ENCODE measurements at regions not wholly inside any gene's neighbourhood (a gene's known extent, or its start where the extent isn't known, plus 50 kb on each side); places are given as distances from the start of the nearest gene placed in this dataset.

DNA sequence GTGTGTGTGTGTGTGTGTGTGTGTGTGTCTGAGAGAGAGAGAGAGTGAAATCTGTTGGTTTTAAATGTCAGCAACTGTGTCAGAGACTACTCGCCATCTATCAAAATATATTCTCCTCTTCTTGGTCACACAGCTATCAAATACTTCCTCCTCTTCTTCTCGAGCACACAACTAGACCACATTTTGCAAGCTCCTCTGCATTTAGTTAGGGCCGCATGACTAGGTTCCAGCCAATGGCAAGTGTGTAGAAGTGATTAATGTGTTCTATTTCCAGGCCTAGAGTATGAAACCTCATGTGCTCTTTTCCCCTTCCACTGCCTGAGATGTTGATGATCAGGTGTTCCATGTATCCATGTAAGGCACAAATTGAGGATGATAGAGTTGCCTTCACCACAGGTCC is 278.5 kb upstream of the MARCKS start:
- DNase-seq: no peak
- Histone ChIP-seq H3K4me1 (ENCODE audit: insufficient read depth) (no peaks in the 10 kb centered on the region), H3K27me3 (no peaks in the 10 kb centered on the region), H3K4me3 (no peak overlapping the region), H3K36me3 (no peaks in the 10 kb centered on the region), H3K27ac (no peak overlapping the region), H3K9me3 (no peaks in the 10 kb centered on the region)
- no peak for TF ChIP-seq EP300 (IDR thresholded peaks at IDR 0.05)
- TF ChIP-seq, protein P1, sequence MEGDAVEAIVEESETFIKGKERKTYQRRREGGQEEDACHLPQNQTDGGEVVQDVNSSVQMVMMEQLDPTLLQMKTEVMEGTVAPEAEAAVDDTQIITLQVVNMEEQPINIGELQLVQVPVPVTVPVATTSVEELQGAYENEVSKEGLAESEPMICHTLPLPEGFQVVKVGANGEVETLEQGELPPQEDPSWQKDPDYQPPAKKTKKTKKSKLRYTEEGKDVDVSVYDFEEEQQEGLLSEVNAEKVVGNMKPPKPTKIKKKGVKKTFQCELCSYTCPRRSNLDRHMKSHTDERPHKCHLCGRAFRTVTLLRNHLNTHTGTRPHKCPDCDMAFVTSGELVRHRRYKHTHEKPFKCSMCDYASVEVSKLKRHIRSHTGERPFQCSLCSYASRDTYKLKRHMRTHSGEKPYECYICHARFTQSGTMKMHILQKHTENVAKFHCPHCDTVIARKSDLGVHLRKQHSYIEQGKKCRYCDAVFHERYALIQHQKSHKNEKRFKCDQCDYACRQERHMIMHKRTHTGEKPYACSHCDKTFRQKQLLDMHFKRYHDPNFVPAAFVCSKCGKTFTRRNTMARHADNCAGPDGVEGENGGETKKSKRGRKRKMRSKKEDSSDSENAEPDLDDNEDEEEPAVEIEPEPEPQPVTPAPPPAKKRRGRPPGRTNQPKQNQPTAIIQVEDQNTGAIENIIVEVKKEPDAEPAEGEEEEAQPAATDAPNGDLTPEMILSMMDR (IDR thresholded peaks at IDR 0.05): no peak
- TF ChIP-seq POLR2A (IDR thresholded peaks at IDR 0.05): no peak
- WGBS, 3 donors: 89 to 96% (median 95%) methylated on average over 3 of the region's 3 CpGs
- intact Hi-C loops (cut with DNase I): no loop called here

DNA sequence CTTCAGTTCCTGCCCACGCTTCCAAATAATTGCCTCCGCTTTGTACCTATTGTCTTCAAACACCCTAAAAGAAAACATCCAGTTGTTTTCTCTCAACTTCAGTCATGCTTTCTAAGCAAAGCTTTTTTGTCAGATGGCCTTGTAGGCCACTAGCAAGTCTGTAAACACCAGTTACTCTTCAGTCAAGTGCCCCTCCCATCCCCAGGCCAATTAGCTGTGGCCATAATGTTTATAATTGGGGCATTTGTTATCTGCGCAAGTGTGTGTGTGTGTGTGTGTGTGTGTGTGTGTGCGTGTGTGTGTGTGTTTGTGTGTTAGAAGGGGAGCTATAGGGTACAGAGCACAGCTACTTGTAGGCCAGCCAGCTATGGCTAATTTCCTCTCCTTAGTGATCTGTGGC is 272.4 kb upstream of the MARCKS start:
- WGBS, 3 donors: 58 to 80% (median 66%) methylated on average over 4 of the region's 4 CpGs
- H3K4me1 ChIP-seq (ENCODE audit: insufficient read depth): peaks cover 2% of the 10 kb centered on the region
- H3K9me3 ChIP-seq: no peaks in the 10 kb centered on the region
- intact Hi-C loops (cut with DNase I): no loop called here
- no peak overlapping the region for H3K27ac ChIP-seq
- no peak for DNase-seq
- H3K36me3 ChIP-seq: no peaks in the 10 kb centered on the region
- TF ChIP-seq EP300 (IDR thresholded peaks at IDR 0.05) (no peak), POLR2A (IDR thresholded peaks at IDR 0.05) (no peak)
- TF ChIP-seq, protein P1 (IDR thresholded peaks at IDR 0.05): no peak
- H3K4me3 ChIP-seq: no peak overlapping the region
- no peaks in the 10 kb centered on the region for H3K27me3 ChIP-seq

DNA sequence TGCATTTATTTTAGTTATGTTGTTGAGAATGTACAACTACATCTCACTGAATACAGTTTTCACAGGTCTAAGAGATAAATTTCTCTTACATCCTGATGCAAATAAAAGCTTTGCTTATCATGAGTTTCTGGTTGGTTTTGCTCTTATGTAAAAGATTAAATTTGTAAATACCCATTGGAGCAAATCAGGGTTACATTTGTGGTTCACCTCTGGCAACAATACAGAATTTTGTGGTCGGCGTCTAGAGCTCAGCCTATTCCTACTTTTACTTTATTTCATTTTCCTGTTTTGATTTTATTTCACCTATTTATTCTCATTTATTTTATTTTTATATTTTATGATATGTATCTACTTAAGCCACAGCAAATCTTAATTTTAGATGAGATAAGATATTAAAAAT is 271.9 kb upstream of the MARCKS start:
- no peak overlapping the region for H3K27ac ChIP-seq
- H3K27me3 ChIP-seq: no peaks in the 10 kb centered on the region
- intact Hi-C loops (cut with DNase I): no loop called here
- H3K4me1 ChIP-seq (ENCODE audit: insufficient read depth): peaks cover 2% of the 10 kb centered on the region
- DNase-seq: no peak
- H3K36me3 ChIP-seq: no peaks in the 10 kb centered on the region
- TF ChIP-seq, protein P1 (IDR thresholded peaks at IDR 0.05): no peak
- no peak for TF ChIP-seq POLR2A (IDR thresholded peaks at IDR 0.05)
- TF ChIP-seq EP300 (IDR thresholded peaks at IDR 0.05): no peak
- 54 to 68% (median 62%) methylated on average over 2 of the region's 2 CpGs for WGBS, 3 donors
- no peak overlapping the region for H3K4me3 ChIP-seq
- H3K9me3 ChIP-seq: no peaks in the 10 kb centered on the region

DNA sequence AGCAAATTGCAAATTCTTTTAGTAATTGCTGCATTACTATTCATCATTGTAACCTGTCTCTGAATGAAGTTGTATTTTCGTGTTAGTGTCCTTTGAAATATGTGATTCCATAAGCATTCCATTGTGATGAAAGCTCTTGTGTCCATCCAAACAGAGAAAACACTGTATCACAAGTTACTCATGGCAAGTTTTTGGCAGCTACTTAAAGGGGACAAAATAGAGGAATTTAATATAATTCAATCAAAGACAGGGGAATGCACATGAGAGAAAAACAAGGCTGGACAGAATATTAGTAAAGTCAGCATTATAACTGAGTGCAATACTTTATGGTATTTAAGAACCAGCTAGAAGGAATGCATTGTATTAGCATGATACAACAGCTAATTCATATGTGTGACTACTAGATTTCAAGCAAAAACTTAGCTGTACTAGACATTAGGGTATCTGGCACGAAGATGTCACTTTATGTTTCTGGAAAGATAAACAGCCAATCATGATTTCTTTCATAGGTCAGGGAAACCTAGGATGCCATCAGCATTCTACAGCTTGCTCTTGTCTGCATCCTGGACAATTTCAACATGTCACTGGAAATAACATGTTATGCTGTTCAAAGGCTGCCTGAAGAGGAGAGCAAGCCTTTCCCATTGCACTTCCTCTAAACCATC is 270.6 kb upstream of the MARCKS start:
- no peaks in the 10 kb centered on the region for H3K36me3 ChIP-seq
- 65 to 84% (median 73%) methylated on average over 2 of the region's 2 CpGs for WGBS, 3 donors
- no peaks in the 10 kb centered on the region for H3K9me3 ChIP-seq
- peaks cover 2% of the 10 kb centered on the region for H3K4me1 ChIP-seq (ENCODE audit: insufficient read depth)
- DNase-seq: no peak
- H3K27ac ChIP-seq: no peak overlapping the region
- no peak overlapping the region for H3K4me3 ChIP-seq
- intact Hi-C loops (cut with DNase I): no loop called here
- TF ChIP-seq POLR2A (IDR thresholded peaks at IDR 0.05) (no peak), EP300 (IDR thresholded peaks at IDR 0.05) (no peak)
- TF ChIP-seq, protein P1 (IDR thresholded peaks at IDR 0.05): no peak
- no peaks in the 10 kb centered on the region for H3K27me3 ChIP-seq

Measured in ovary (tissue), 7 donors.